Endothelial cell of umbilical vein (primary cell): ENCODE measurements at regions not wholly inside any gene's neighbourhood (a gene's known extent, or its start where the extent isn't known, plus 50 kb on each side); places are given as distances from the start of the nearest gene placed in this dataset.
A peak's percentile ranks its signal among the peaks of the same experiment; 100 is the strongest.

Source experiments
- BruUV-seq: library from RNA; stranded (reverse); fragments of 400-500 nt; replicated peaks from 2 replicates; lab custom pipeline; 2021; lab: Mats Ljungman, UMichigan
- CTCF ChIA-PET: fragments of 300-600, 350-600 bp; sonication (Branson Sonifier 250); formaldehyde crosslinking; loops from one replicate; lab custom pipeline; 2021; ENCODE audit warnings: antibody characterized with exemption, inconsistent platforms; lab: Charles Lee
- POLR2A ChIA-PET: fragments of 300-600, 350-600 bp; sonication (Branson Sonifier 250); formaldehyde crosslinking; loops from one replicate; lab custom pipeline; 2021; ENCODE audit warnings: antibody characterized with exemption, inconsistent platforms; lab: Charles Lee
- DNase-seq: peaks from one replicate; pipeline ENCODE4 v3.0.0-alpha.2; 2011; ENCODE audit warnings: low read depth, low spot score
- FAIRE-seq: peaks from 2 replicates; lab custom pipeline; 2011; peaks lifted over from hg19 to GRCh38; lab: Jason Lieb, UNC
- H2AFZ ChIP-seq: 2 replicates; pipeline ENCODE4 v1.6.0; 2012; ENCODE audit warnings: low read depth, low read length, control low read depth, inconsistent platforms
- H3K27ac ChIP-seq: 2 replicates; pipeline ENCODE4 v1.5.1; 2011; ENCODE audit warnings: low read depth, mild to moderate bottlenecking, control low read depth, low read length, moderate library complexity; ENCODE audit not compliant: insufficient read depth
- H3K27me3 ChIP-seq, 2 experiments: 2 replicates each; pipeline versions ENCODE4 v1.6.0 to v1.6.1; 2011; ENCODE audit warnings: low read length in 2 of 2, mixed read lengths in 1 of 2; ENCODE audit not compliant: control insufficient read depth in 2 of 2, insufficient read depth in 2 of 2
- H3K36me3 ChIP-seq, 2 experiments: 2 replicates in 1 of 2; 3 replicates in 1 of 2; pipeline ENCODE4 v1.5.1; 2011; ENCODE audit warnings: low read length in 2 of 2, mild to moderate bottlenecking in 1 of 2, moderate library complexity in 1 of 2; ENCODE audit not compliant: control insufficient read depth in 2 of 2, insufficient read depth in 2 of 2; ENCODE audit errors: extremely low read depth in 1 of 2
- H3K4me1 ChIP-seq: 3 replicates; pipeline ENCODE4 v1.5.1; 2011; ENCODE audit warnings: mild to moderate bottlenecking, low read length; ENCODE audit not compliant: control insufficient read depth, insufficient read depth; ENCODE audit errors: extremely low read depth
- H3K4me2 ChIP-seq: 2 replicates; pipeline ENCODE4 v1.6.1; 2011; ENCODE audit warnings: low read length, control low read depth, mixed read lengths; ENCODE audit not compliant: insufficient read depth
- H3K4me3 ChIP-seq, 3 experiments: fragments of 200-600 bp in 1 of 3; sonication (generic), shearing (Covaris generic) in 1 of 3; replicated peaks in 1 of 3; 2 replicates each; pipeline ENCODE4 v1.5.1; 2011 to 2016; ENCODE audit warnings: control low read depth in 3 of 3, low read length in 3 of 3, mild to moderate bottlenecking in 2 of 3, inconsistent platforms in 1 of 3, low read depth in 1 of 3, moderate library complexity in 1 of 3; ENCODE audit not compliant: insufficient read depth in 1 of 3
- H3K79me2 ChIP-seq: 2 replicates; pipeline ENCODE4 v1.6.0; 2012; ENCODE audit warnings: low read length, inconsistent platforms; ENCODE audit not compliant: control insufficient read depth, insufficient read depth
- H3K9ac ChIP-seq: replicated peaks from 2 replicates; pipeline ENCODE3; 2011; ENCODE audit warnings: low read length, control low read depth; ENCODE audit not compliant: insufficient read depth; ENCODE audit errors: extremely low read depth
- H3K9me1 ChIP-seq: replicated peaks from 3 replicates; pipeline ENCODE4 v1.6.0; 2011; ENCODE audit warnings: mild to moderate bottlenecking, low read length; ENCODE audit not compliant: control insufficient read depth, insufficient read depth; ENCODE audit errors: extremely low read depth
- H3K9me3 ChIP-seq: replicated peaks from 2 replicates; pipeline ENCODE4 v1.5.1; 2012; ENCODE audit warnings: low read length, inconsistent platforms; ENCODE audit not compliant: control insufficient read depth, insufficient read depth
- H4K20me1 ChIP-seq: replicated peaks from 2 replicates; pipeline ENCODE3; 2011; ENCODE audit warnings: mild to moderate bottlenecking, low read length; ENCODE audit not compliant: control insufficient read depth, insufficient read depth; ENCODE audit errors: extremely low read depth
- EZH2 ChIP-seq: IDR thresholded peaks from 2 replicates; pipeline ENCODE4 v1.6.1; 2012; ENCODE audit warnings: borderline replicate concordance, low read depth, mild to moderate bottlenecking, moderate library complexity, low read length, inconsistent platforms; ENCODE audit not compliant: severe bottlenecking
- FOS ChIP-seq: IDR thresholded peaks from 2 replicates; pipeline ENCODE4 v1.6.1; 2011; ENCODE audit warnings: mild to moderate bottlenecking, low read length, moderate library complexity, borderline replicate concordance; ENCODE audit not compliant: insufficient read depth
- GATA2 ChIP-seq: IDR thresholded peaks from 2 replicates; pipeline ENCODE4 v1.7.0; 2011; ENCODE audit warnings: low read depth, mild to moderate bottlenecking, moderate library complexity, mixed read lengths, low read length; ENCODE audit not compliant: insufficient read length, insufficient read depth
- JUN ChIP-seq: IDR thresholded peaks from 2 replicates; pipeline ENCODE4 v1.6.1; 2011; ENCODE audit warnings: borderline replicate concordance, low read depth; ENCODE audit not compliant: insufficient read length, insufficient read depth
- MYC ChIP-seq: IDR thresholded peaks from one replicate; pipeline ENCODE4 v1.6.1; 2011; ENCODE audit warnings: mild to moderate bottlenecking, low read depth, low read length
- POLR2A ChIP-seq: IDR thresholded peaks from 2 replicates; pipeline ENCODE4 v1.6.1; 2012; ENCODE audit warnings: low read depth, mild to moderate bottlenecking, control low read depth, low read length
- POLR2AphosphoS5 ChIP-seq: IDR thresholded peaks from 2 replicates; pipeline ENCODE4 v1.6.1; 2012; ENCODE audit warnings: low read depth, mild to moderate bottlenecking, control low read depth, low read length, moderate library complexity; ENCODE audit not compliant: insufficient read depth
- dilution Hi-C: fragments of 300-500 bp; cut with MboI; formaldehyde crosslinking; loops from one replicate; pipeline ENCODE4 v1.15.0; 2019; ENCODE audit warnings: low sequenced_read_pairs; ENCODE audit not compliant: extremely low pct_ligation_motif_present
- intact Hi-C: fragments of 100-400 bp; cut with micrococcal nuclease; formaldehyde crosslinking; loops from one replicate; pipeline ENCODE4 v1.10.0; 2022
- TF ChIP-seq, protein P1 (sequence below), 2 donors: IDR thresholded peaks; 1 replicate in 1 of 2; 2 replicates in 1 of 2; pipeline ENCODE4 v1.5.1; 2011; ENCODE audit warnings: low read length in 2 of 2, mild to moderate bottlenecking in 2 of 2, moderate library complexity in 2 of 2, control low read depth in 1 of 2, inconsistent platforms in 1 of 2, low read depth in 1 of 2; ENCODE audit not compliant: insufficient read depth in 1 of 2; ENCODE audit errors: extremely low read depth in 1 of 2
- TF ChIP-seq, protein P2 (sequence below): IDR thresholded peaks from 2 replicates; pipeline ENCODE4 v1.6.1; 2011; ENCODE audit not compliant: insufficient read depth, insufficient read length

DNA sequence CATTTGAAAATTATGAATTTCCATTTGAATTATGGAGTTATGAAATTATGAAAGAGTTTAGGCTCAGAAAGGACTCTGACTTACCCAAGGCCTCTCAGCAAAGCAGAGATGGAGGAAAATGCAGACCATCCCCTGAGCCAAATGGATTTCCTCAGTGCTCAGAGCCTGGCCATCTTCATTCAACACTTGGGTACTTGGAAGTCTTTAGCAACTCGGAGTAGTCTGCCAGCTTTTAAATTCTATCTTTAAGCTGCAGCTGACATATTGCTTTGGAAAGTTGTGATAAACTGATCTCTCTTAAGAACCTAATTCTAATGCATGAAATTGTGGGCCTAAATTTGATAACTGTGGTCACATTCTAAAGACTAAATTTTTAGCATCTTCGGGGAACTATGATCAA lies 315.4 kb downstream of the SAMD5 start:
- no peaks in the 10 kb centered on the region for H3K36me3 ChIP-seq
- dilution Hi-C loops: no loop called here
- BruUV-seq: no TSS peak
- DNase-seq: no peak
- H3K4me3 ChIP-seq: no peak overlapping the region
- no peak overlapping the region for H3K4me2 ChIP-seq
- intact Hi-C loops: no loop called here
- TF ChIP-seq MYC: no peak
- no peaks in the 10 kb centered on the region for H4K20me1 ChIP-seq
- H3K79me2 ChIP-seq: no peaks in the 10 kb centered on the region
- H3K4me1 ChIP-seq: no peaks in the 10 kb centered on the region
- no peak overlapping the region for H3K9ac ChIP-seq
- no peaks in the 10 kb centered on the region for H3K27me3 ChIP-seq
- FAIRE-seq: no peak
- ChIA-PET CTCF (interaction anchor here (0.6 kb wide), 1 partner anchor 238 kb away, joined by 3 read pairs; no protein-coding TSS in a partner anchor), POLR2A (no interaction called here)
- H2AFZ ChIP-seq: no peak overlapping the region
- no peak overlapping the region for H3K27ac ChIP-seq
- no peaks in the 10 kb centered on the region for H3K9me3 ChIP-seq
- no peaks in the 10 kb centered on the region for H3K9me1 ChIP-seq

DNA sequence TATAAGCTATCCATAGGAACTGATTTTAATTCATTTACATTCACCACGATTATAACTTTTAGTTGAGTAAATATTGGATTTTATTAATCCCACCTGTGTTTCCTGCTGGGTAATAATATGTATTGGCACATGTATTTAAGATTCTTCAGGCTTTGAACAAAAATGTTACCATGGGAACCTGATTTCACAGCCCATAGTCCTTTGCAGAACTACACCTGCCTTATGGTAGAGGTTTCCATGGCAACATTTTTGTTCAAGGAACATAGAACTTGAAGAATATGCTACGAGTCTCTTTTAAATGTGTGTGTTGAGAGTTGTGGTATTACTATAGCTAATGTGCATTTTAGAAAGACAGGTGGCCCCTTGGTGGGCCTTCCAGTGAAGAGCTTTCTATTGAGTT lies 317.4 kb downstream of the SAMD5 start:
- no peak overlapping the region for H2AFZ ChIP-seq
- TF ChIP-seq POLR2AphosphoS5 (no peak), POLR2A (no peak), EZH2 (no peak), GATA2 (no peak), MYC (no peak), FOS (no peak), JUN (no peak)
- TF ChIP-seq, protein P1, sequence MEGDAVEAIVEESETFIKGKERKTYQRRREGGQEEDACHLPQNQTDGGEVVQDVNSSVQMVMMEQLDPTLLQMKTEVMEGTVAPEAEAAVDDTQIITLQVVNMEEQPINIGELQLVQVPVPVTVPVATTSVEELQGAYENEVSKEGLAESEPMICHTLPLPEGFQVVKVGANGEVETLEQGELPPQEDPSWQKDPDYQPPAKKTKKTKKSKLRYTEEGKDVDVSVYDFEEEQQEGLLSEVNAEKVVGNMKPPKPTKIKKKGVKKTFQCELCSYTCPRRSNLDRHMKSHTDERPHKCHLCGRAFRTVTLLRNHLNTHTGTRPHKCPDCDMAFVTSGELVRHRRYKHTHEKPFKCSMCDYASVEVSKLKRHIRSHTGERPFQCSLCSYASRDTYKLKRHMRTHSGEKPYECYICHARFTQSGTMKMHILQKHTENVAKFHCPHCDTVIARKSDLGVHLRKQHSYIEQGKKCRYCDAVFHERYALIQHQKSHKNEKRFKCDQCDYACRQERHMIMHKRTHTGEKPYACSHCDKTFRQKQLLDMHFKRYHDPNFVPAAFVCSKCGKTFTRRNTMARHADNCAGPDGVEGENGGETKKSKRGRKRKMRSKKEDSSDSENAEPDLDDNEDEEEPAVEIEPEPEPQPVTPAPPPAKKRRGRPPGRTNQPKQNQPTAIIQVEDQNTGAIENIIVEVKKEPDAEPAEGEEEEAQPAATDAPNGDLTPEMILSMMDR (IDR thresholded peaks at IDR 0.05; ENCODE audit: extremely low read depth in 1 of 2, insufficient read depth in 1 of 2, low read depth in 1 of 2, low read length in 2 of 2): no peak
- TF ChIP-seq, protein P2, sequence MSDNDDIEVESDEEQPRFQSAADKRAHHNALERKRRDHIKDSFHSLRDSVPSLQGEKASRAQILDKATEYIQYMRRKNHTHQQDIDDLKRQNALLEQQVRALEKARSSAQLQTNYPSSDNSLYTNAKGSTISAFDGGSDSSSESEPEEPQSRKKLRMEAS: no peak
- BruUV-seq: no TSS peak
- H3K79me2 ChIP-seq: no peaks in the 10 kb centered on the region
- no peak overlapping the region for H3K4me2 ChIP-seq
- dilution Hi-C loops (no loop called here), intact Hi-C loops (no loop called here)
- no peak overlapping the region for H3K27ac ChIP-seq
- CTCF ChIA-PET: interaction anchor here (1.1 to 1.5 kb wide), 3 partner anchors 10 to 17 kb away, joined by 3 to 4 read pairs (median 4); no protein-coding TSS in a partner anchor
- no peak overlapping the region for H3K4me3 ChIP-seq
- H3K9me3 ChIP-seq: no peaks in the 10 kb centered on the region
- FAIRE-seq (peak; percentile 21), DNase-seq (no peak)
- H3K4me1 ChIP-seq: no peaks in the 10 kb centered on the region
- no peaks in the 10 kb centered on the region for H4K20me1 ChIP-seq
- H3K36me3 ChIP-seq: no peaks in the 10 kb centered on the region
- POLR2A ChIA-PET: no interaction called here
- no peak overlapping the region for H3K9ac ChIP-seq
- no peaks in the 10 kb centered on the region for H3K9me1 ChIP-seq
- no peaks in the 10 kb centered on the region for H3K27me3 ChIP-seq
